Gastrocnemius medialis (tissue), 4 donors: ENCODE measurements at regions not wholly inside any gene's neighbourhood (a gene's known extent, or its start where the extent isn't known, plus 50 kb on each side); places are given as distances from the start of the nearest gene placed in this dataset.
"Not testable (repeated sequence)": the region's sequence is repeated elsewhere in the genome, so short reads cannot be mapped to it uniquely, and the experiment has no call there.

ENCODE experiments used
- ATAC-seq, 2 donors: fragments of 150-250 bp; one replicate each; pipeline ENCODE4 v1.9.1; 2016
- DNase-seq, 2 donors: peaks; one replicate each; pipeline ENCODE4 v3.0.0-alpha.2; 2019
- H3K27ac ChIP-seq, 4 donors: fragments of 200-600 bp; sonication (generic); 1 replicate in 1 of 4; 2 replicates in 3 of 4; pipeline ENCODE4 v1.5.1; 2016 to 2018; ENCODE audit warnings: mild to moderate bottlenecking in 2 of 4, moderate library complexity in 1 of 4
- H3K27me3 ChIP-seq, 3 donors: fragments of 200-600 bp; sonication (generic) in 2 of 3; 1 replicate in 1 of 3; 2 replicates in 2 of 3; pipeline versions ENCODE4 v1.5.1 to v1.6.0; 2016 to 2019; ENCODE audit warnings: mild to moderate bottlenecking in 1 of 3, moderate library complexity in 1 of 3
- H3K36me3 ChIP-seq, 2 donors: fragments of 200-600 bp; sonication (generic) in 1 of 2; one replicate each; pipeline ENCODE4 v1.5.1; 2017 to 2018
- H3K4me1 ChIP-seq, 2 donors: fragments of 200-600 bp; sonication (generic) in 1 of 2; one replicate each; pipeline ENCODE4 v1.5.1; 2016 to 2017; ENCODE audit warnings: mild to moderate bottlenecking in 2 of 2
- H3K4me3 ChIP-seq, 4 donors: fragments of 200-600 bp; sonication (generic) in 3 of 4; 1 replicate in 1 of 4; 2 replicates in 3 of 4; pipeline ENCODE4 v1.5.1; 2016 to 2019; ENCODE audit warnings: mild to moderate bottlenecking in 2 of 4
- H3K9me3 ChIP-seq, 3 donors: fragments of 200-600 bp; sonication (generic) in 2 of 3; 1 replicate in 1 of 3; 2 replicates in 2 of 3; pipeline ENCODE4 v1.5.1; 2016 to 2019
- CTCF ChIP-seq, 5 experiments: fragments of 450-650 bp in 3 of 5; fragments of 200-600 bp in 2 of 5; sonication (generic) in 2 of 5; IDR thresholded peaks in 4 of 5; conservative IDR thresholded peaks in 1 of 5; 1 replicate in 4 of 5; 2 replicates in 1 of 5; pipeline ENCODE4 v1.5.1; 2016 to 2019; ENCODE audit warnings: antibody characterized with exemption in 5 of 5, mild to moderate bottlenecking in 3 of 5, moderate library complexity in 3 of 5
- POLR2A ChIP-seq, 2 donors: fragments of 450-650 bp; IDR thresholded peaks; one replicate each; pipeline ENCODE4 v1.6.1; 2017; ENCODE audit warnings: antibody characterized with exemption in 2 of 2, mild to moderate bottlenecking in 2 of 2, moderate library complexity in 2 of 2
- in situ Hi-C, 4 donors: fragments of 200-750 bp; cut with MboI; loops; one replicate each; pipeline versions ENCODE4 v1.15.0 to v1.8.0; 2017; ENCODE audit warnings: low sequenced_read_pairs in 4 of 4
- intact Hi-C: fragments of 100-400 bp; cut with DNase I; formaldehyde crosslinking; loops from one replicate; pipeline ENCODE4 v1.15.1; 2023; ENCODE audit warnings: low total_unique reads

- no peak for TF ChIP-seq POLR2A (IDR thresholded peaks at IDR 0.05)
- TF ChIP-seq CTCF (IDR thresholded peaks at IDR 0.05 in 4 of 5, conservative IDR thresholded peaks at IDR 0.05 in 1 of 5), result no peak
- Histone ChIP-seq H3K27ac (no peak overlapping the region), H3K4me1 (no peaks in the 10 kb centered on the region), H3K4me3 (no peak overlapping the region), H3K36me3 (no peaks in the 10 kb centered on the region), H3K9me3 (no peaks in the 10 kb centered on the region), H3K27me3 (no peaks in the 10 kb centered on the region)
- DNase-seq (no peak), ATAC-seq (no peak)
- intact Hi-C loops, result no loop called here
- in situ Hi-C loops, result no loop called here
Observed at GRCh38 chr7:19957664-19958063, 184.2 kb upstream of the TMEM196 start.

- intact Hi-C loops, H3K36me3 ChIP-seq, H3K27me3 ChIP-seq, H3K4me3 ChIP-seq, in situ Hi-C loops, ATAC-seq, H3K27ac ChIP-seq, H3K9me3 ChIP-seq, DNase-seq, H3K4me1 ChIP-seq: not testable (repeated sequence)
Observed at GRCh38 chr7:19954166-19954565, 180.7 kb upstream of the TMEM196 start.

GRCh38 chr7:19953411-19953810 is 180.0 kb upstream of the TMEM196 start:
- intact Hi-C loops, H3K27me3 ChIP-seq, H3K27ac ChIP-seq, H3K4me3 ChIP-seq, H3K9me3 ChIP-seq, H3K4me1 ChIP-seq, ATAC-seq, in situ Hi-C loops, DNase-seq, H3K36me3 ChIP-seq: not testable (repeated sequence)

- in situ Hi-C loops (no loop called here), intact Hi-C loops (no loop called here)
- Histone ChIP-seq H3K4me1 (no peaks in the 10 kb centered on the region), H3K4me3 (no peak overlapping the region), H3K27ac (no peak overlapping the region), H3K27me3 (no peaks in the 10 kb centered on the region), H3K36me3 (no peaks in the 10 kb centered on the region), H3K9me3 (no peaks in the 10 kb centered on the region)
- ATAC-seq (no peak), DNase-seq (no peak)
- TF ChIP-seq CTCF (IDR thresholded peaks at IDR 0.05 in 4 of 5, conservative IDR thresholded peaks at IDR 0.05 in 1 of 5), result no peak
- no peak for TF ChIP-seq POLR2A (IDR thresholded peaks at IDR 0.05)
Observed at GRCh38 chr7:19948160-19948559, 174.7 kb upstream of the TMEM196 start.

GRCh38 chr7:19944363-19945120 is 171.1 kb upstream of the TMEM196 start:
- H3K4me3 ChIP-seq, result no peak overlapping the region
- no peak overlapping the region for H3K27ac ChIP-seq
- no peak for DNase-seq
- TF ChIP-seq CTCF (IDR thresholded peaks at IDR 0.05 in 4 of 5, conservative IDR thresholded peaks at IDR 0.05 in 1 of 5), result no peak
- no peak for TF ChIP-seq POLR2A (IDR thresholded peaks at IDR 0.05)
- in situ Hi-C loops (no loop called here), intact Hi-C loops (no loop called here)
- no peaks in the 10 kb centered on the region for H3K36me3 ChIP-seq
- no peak for ATAC-seq
- no peaks in the 10 kb centered on the region for H3K4me1 ChIP-seq
- no peaks in the 10 kb centered on the region for H3K27me3 ChIP-seq
- H3K9me3 ChIP-seq, result no peaks in the 10 kb centered on the region

GRCh38 chr7:19939746-19940145 is 166.3 kb upstream of the TMEM196 start:
- H3K27me3 ChIP-seq, result no peaks in the 10 kb centered on the region
- H3K4me3 ChIP-seq, result no peak overlapping the region
- TF ChIP-seq POLR2A (IDR thresholded peaks at IDR 0.05) (no peak), CTCF (IDR thresholded peaks at IDR 0.05 in 4 of 5, conservative IDR thresholded peaks at IDR 0.05 in 1 of 5) (no peak)
- intact Hi-C loops (no loop called here), in situ Hi-C loops (no loop called here)
- H3K9me3 ChIP-seq, result no peaks in the 10 kb centered on the region
- no peaks in the 10 kb centered on the region for H3K4me1 ChIP-seq
- no peak for ATAC-seq
- no peak for DNase-seq
- H3K36me3 ChIP-seq, result no peaks in the 10 kb centered on the region
- no peak overlapping the region for H3K27ac ChIP-seq
